HuH-7.5 (cell line): ENCODE measurements at regions not wholly inside any gene's neighbourhood (a gene's known extent, or its start where the extent isn't known, plus 50 kb on each side); places are given as distances from the start of the nearest gene placed in this dataset.
"Not testable (repeated sequence)": the region's sequence is repeated elsewhere in the genome, so short reads cannot be mapped to it uniquely, and the experiment has no call there.

ENCODE experiments used
- DNase-seq: peaks from one replicate; pipeline ENCODE4 v3.0.0; 2011; ENCODE audit warnings: low spot score

- no peak for DNase-seq
Observed at GRCh38 chr13:100811024-100811865, 136.7 kb upstream of the TMTC4 start.

DNA sequence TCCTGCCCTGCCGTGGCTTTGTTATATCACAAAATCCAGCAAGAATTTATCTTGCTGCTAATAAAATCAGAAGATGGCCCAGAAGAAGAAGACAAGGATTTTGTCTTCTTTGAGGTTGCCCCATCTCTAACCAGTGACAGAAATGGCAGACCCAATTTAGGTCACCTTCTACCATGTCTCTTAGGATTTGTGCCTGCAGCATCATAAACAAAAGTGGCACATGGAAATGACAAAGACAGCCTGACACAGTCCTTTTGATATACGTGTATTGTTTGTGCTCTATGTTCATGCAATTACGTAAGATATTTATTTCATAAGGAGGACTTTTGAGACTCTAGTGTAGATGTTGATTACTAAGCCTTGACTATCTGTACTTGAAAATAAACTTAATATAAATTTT is 135.9 kb upstream of the TMTC4 start:
- no peak for DNase-seq

- DNase-seq, result no peak
Observed at GRCh38 chr13:100809856-100810255, 135.3 kb upstream of the TMTC4 start.

DNA sequence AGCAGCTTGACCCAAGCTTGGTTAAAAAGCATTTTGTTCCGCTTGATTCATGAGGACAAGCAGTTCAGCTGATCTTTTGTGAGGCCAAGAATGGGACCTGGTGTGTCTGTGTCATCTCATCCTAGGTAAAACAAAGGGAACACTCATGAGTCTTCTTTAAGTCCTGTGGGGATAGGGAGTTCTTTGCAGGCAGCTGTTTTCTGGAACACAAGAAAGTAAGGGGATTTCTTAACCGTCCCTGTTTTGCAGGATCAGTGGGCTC is 134.5 kb upstream of the TMTC4 start:
- no peak for DNase-seq

GRCh38 chr13:100808330-100809128 is 133.9 kb upstream of the TMTC4 start:
- no peak for DNase-seq

DNA sequence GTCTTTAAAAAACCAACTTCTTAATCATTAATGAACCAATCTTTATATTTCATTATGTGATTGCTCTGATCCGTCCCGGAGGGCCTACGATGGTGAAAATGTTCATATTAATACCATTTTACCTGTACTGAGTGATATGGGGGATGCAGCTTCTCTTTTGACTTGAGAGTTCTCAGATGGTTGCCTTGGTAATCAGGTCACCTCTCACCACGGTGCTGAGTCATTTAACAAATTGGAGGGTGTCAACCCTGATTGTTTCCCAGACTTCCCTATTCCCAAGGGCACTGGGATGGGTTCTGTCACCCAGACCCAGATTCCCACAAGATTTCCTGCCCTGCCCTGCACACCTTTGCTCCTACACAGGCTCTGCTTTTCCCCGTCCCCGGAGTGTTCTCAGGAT is 128.5 kb upstream of the TMTC4 start:
- DNase-seq, result no peak

DNA sequence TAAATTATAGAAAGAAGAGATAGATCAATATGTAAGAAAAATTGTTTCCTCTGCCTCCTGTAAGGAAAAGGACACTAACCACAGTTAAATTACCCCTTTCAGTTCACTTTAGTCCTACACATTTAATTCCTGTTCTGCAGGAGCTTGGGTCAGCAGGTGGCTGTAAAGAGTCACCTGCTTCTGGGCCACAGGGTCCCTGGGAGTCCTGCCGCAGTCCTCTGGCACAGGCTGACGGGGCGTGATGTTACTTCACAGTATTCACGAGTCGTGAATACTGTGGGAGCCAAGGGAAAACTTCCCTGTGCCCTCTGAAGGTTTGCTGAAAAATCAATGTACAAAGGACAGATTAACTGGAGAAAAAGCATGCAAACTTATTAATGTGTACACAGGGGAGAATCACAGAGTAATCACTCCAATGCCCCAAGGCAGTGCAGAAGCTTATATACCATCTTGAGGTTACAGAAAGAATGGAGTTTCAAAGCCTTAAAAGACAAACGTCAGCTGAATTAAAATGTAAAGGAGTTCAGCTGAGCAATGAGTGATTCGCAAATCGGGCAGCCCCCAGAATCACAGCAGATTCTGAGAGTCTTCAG is 125.8 kb upstream of the TMTC4 start:
- no peak for DNase-seq

DNA sequence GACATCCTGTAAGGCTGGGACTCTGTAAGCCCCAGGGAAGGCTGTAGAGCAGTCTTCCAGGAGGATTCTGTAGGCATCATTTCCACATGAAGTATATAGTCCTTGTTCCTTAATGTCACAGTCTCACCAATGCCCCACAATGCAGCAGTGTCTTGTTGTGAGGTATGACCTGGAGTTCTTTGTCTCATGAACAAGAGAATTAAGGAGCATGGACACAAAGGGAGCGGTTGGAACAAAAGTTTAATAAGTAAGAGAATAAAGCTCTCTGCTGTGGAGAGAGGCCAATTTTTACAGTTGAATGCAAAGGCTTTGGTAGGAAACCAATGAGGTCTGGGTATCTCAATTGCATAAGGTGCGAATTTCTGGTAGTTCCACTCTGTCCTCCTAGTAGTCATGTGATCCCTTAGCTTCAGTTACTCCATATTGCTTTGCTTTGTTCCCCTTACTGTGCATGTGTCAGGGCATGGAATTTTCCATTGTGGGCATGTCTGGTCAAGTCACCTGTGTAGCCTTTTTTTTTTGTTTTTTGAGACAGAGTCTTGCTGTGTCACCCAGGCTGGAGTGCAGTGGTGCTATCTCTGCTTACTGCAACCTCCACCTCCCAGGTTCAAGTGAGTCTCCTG is 124.3 kb upstream of the TMTC4 start:
- DNase-seq, result no peak

GRCh38 chr13:100797921-100798320 is 123.3 kb upstream of the TMTC4 start:
- no peak for DNase-seq

GRCh38 chr13:100796463-100796862 is 121.9 kb upstream of the TMTC4 start:
- DNase-seq, result no peak

DNA sequence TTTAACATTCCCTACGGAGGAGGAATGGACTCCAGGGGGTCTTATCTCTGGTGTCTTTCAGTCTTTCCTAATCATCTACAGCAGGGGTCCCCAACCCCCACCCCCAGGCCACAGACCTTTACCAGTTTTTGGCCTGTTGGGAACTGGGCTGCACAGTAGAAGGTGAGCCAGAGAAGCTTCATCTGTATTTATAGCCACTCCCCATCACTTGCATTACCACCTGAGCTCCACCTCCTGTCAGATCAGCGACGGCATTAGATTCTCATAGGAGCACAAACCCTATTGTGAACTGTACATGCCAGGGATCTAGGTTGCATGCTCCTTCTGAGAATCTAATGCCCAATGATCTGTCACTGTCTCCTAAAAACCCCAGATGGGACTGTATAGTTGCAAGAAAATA is 120.0 kb upstream of the TMTC4 start:
- DNase-seq, result no peak

DNA sequence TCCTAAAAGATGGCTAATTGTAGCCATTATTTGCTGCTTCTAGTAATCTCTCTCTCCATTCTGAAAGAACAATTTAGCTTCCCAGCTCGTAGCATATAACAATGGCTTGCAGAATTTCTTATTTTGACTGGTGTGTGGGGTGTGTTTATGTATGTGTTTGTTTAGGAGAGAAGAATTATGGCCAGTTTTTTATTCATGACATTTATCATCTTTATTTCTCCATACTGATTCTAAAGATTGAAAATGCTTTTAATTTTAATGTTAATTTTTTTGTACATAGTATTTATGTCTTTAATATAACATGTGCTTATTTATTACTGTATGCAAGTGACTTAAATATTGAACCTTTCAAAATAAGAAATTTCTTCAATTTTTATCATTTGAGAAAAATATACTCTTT is 115.8 kb upstream of the TMTC4 start:
- DNase-seq, result no peak

DNA sequence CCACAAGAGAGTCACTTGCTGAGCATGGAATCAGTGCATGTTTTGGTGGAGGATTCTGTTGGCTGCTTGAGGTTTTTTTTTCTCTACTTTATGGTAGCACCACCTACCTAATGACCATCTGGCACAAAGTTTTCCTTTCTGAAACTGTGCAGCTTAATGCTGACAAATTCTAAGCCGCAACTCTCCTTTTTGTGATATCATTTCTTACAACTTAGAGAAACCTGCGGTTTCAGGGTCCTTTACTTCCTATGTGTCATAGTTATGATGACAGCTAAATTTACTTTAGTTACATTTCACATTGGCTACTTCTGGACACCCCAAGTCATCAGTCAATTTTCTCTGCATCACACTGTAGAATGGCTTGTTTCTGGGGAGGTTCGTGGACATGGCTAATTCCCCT is 115.4 kb upstream of the TMTC4 start:
- DNase-seq, result no peak

DNA sequence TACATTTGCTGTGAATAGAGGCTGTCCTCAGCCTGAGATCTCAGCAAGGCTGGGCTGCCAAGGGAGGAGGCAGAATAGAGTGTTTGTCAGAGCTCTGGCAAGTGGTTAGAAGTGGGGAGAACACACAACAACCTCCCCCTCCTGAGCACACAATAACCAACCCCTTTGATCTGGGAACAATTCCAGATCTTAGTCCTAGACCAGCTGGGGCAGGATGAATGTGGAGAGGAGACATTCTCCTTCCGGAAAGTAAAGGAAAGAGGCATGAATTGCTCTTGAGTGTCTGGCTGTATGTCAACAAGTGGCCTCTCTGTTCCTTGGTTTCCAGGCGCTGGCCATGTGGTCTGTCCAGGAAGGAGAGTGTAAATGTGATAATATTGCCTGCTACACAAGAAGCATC is 114.9 kb upstream of the TMTC4 start:
- DNase-seq, result no peak

- DNase-seq, result no peak
Observed at GRCh38 chr13:100789025-100789424, 114.4 kb upstream of the TMTC4 start.

DNA sequence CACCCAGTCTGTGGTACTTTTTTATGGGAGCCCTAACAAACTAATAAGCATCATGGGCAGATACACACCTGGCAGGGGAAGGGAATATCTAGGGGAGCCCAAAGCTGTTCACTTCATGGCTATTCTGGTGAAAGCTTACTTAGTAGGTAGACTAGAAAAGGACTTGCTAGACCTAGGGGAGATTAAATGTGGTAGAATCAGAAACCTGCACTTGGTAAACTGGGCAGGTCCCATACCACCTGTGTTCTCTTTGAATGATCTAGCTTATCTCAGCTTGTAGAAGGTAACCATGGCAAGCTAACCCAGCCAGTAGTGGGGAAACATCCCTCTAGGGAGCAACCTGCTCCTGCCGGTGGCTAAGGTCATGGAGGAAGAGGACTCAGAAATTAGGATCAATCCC is 113.9 kb upstream of the TMTC4 start:
- no peak for DNase-seq

DNA sequence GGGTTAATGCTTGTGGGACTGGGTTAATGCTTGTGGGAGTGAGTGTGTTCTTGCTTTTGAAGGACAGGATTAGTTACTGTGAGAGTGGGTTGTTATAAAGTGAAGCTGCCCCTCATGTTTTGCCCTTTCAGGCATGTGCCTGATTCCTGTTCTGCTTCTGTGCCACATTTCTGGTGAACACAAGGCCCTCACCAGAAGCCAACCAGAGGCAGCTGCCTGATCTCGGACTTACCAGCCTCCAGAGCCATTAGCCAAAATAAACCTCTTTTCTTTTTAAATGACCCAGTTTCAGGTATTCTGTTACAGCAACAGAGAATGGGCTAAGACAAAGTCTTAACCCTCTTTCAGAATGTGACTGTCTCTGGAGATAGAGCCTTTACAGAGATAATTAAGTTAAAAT is 113.3 kb upstream of the TMTC4 start:
- no peak for DNase-seq

GRCh38 chr13:100776686-100777085 is 102.1 kb upstream of the TMTC4 start:
- not testable (repeated sequence) for DNase-seq

DNA sequence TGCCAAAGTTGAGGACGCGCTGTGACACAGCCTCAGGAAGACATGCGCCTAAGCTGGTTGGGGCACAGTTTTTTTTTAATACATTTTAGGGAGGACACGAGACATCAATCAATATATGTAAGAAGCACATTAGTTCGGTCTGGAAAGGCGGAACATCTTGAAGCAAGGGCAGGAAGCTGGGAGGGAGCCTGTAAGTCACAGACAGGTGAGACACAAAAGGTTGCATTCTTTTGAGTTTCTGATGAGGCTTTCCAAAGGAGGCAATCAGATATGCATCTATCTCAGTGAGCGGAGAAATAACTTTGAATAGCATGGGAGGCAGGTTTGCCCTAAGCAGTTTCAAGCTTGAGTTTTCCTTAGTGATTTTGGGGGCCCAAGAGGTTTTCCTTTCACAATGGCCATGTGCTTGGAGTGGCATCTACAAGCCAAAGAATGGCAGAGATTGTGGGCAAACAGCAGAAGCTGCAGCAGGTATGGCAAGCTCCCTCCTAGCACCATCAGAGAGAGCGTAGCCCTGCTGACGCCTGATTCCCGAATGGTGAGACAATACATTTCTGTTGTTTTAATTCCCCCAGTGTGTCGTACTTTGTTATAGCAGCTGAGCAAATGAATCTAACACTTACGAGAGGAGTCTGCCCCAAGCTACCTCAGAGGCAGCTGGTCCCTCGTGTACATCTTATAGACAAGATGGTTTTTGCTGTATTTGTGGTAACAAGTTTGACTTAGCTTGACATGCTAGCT is 99.5 kb upstream of the TMTC4 start:
- no peak for DNase-seq

- DNase-seq, result no peak
Observed at GRCh38 chr13:100773429-100773828, 98.8 kb upstream of the TMTC4 start.

DNA sequence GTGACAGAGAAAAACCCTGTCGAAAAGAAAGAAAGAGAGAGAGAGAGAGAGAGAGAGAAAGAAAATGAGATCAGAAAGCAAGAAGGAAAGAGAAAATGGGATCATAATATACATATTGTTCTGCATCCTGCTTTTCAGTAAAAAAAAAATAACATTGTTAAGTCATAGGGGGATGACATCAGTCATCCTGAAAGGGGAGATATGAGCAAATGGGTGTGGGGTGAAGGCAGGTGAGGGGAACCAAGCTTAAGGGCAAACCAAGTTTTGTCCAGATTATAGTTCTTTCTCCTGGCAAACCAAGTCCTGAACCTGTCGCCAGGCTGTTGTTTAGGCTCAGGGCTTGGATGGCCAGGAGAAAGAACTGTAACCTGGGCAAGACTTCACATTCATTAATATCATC is 92.6 kb upstream of the TMTC4 start:
- DNase-seq, result no peak

- DNase-seq, result not testable (repeated sequence)
Observed at GRCh38 chr13:100766570-100766969, 92.0 kb upstream of the TMTC4 start.
